Gastroesophageal sphincter (tissue), 4 donors: ENCODE measurements at regions not wholly inside any gene's neighbourhood (a gene's known extent, or its start where the extent isn't known, plus 50 kb on each side); places are given as distances from the start of the nearest gene placed in this dataset.
A peak's percentile ranks its signal among the peaks of the same experiment; 100 is the strongest.

Source experiments
- ATAC-seq: fragments of 150-250 bp; one replicate; pipeline ENCODE4 v1.9.1; 2016; ENCODE audit warnings: mild to moderate bottlenecking, moderate library complexity
- H3K27ac ChIP-seq, 4 donors: fragments of 200-600 bp; sonication (generic) in 3 of 4; 1 replicate in 3 of 4; 2 replicates in 1 of 4; pipeline ENCODE4 v1.5.1; 2016 to 2019
- H3K27me3 ChIP-seq: fragments of 200-600 bp; sonication (generic); one replicate; pipeline ENCODE4 v1.5.1; 2019
- H3K36me3 ChIP-seq, 2 donors: fragments of 200-600 bp; sonication (generic); one replicate each; pipeline ENCODE4 v1.5.1; 2019; ENCODE audit warnings: control low read depth in 1 of 2
- H3K4me1 ChIP-seq, 3 donors: fragments of 200-600 bp; sonication (generic); 1 replicate in 2 of 3; 2 replicates in 1 of 3; pipeline ENCODE4 v1.5.1; 2016 to 2019; ENCODE audit warnings: control low read depth in 2 of 3
- H3K4me3 ChIP-seq, 2 donors: fragments of 200-600 bp; sonication (generic); one replicate each; pipeline ENCODE4 v1.5.1; 2019; ENCODE audit warnings: mild to moderate bottlenecking in 1 of 2, moderate library complexity in 1 of 2
- H3K9me3 ChIP-seq, 3 donors: fragments of 200-600 bp; sonication (generic); one replicate each; pipeline ENCODE4 v1.5.1; 2017 to 2019; ENCODE audit warnings: control low read depth in 2 of 3
- CTCF ChIP-seq, 4 experiments: fragments of 200-600 bp in 2 of 4; fragments of 450-650 bp in 2 of 4; sonication (generic) in 1 of 4; IDR thresholded peaks; one replicate each; pipeline ENCODE4 v1.5.1; 2017 to 2019; ENCODE audit warnings: antibody characterized with exemption in 4 of 4, mild to moderate bottlenecking in 2 of 4, moderate library complexity in 2 of 4
- EP300 ChIP-seq: sonication (generic); formaldehyde crosslinking; IDR thresholded peaks from one replicate; pipeline ENCODE4 v1.6.1; 2017; ENCODE audit warnings: antibody characterized with exemption, mild to moderate bottlenecking
- POLR2A ChIP-seq, 2 donors: fragments of 450-650 bp; IDR thresholded peaks; one replicate each; pipeline ENCODE4 v1.6.1; 2017; ENCODE audit warnings: antibody characterized with exemption in 2 of 2, mild to moderate bottlenecking in 2 of 2, moderate library complexity in 1 of 2
- POLR2AphosphoS5 ChIP-seq: sonication (generic); formaldehyde crosslinking; IDR thresholded peaks from one replicate; pipeline ENCODE4 v1.6.1; 2017; ENCODE audit warnings: antibody characterized with exemption
- WGBS, 2 donors: methylation state at CpG; one replicate each; pipeline ENCODE4 v1.1.5; 2018; ENCODE audit warnings: low coverage in 1 of 2; 5-methylcytosine and 5-hydroxymethylcytosine counted together

- Histone ChIP-seq H3K4me1 (no peaks in the 10 kb centered on the region), H3K9me3 (no peaks in the 10 kb centered on the region), H3K27me3 (no peaks in the 10 kb centered on the region), H3K36me3 (no peaks in the 10 kb centered on the region), H3K4me3 (no peak overlapping the region), H3K27ac (no peak overlapping the region)
- ATAC-seq = no peak
- peak; percentile 71 to 83 (median 76) for TF ChIP-seq CTCF (IDR thresholded peaks at IDR 0.05)
- TF ChIP-seq POLR2A (IDR thresholded peaks at IDR 0.05) = no peak
- WGBS, 2 donors = 58 to 64% methylated on average over 4 to 5 of the region's 6 CpGs
Measured at GRCh38 chr3:109731639-109732473, 394.5 kb upstream of the DPPA4 start.

- 34 to 59% methylated on average over 3 of the region's 3 CpGs for WGBS, 2 donors
- H3K4me3 ChIP-seq = no peak overlapping the region
- TF ChIP-seq POLR2A (IDR thresholded peaks at IDR 0.05) (no peak), EP300 (no peak), CTCF (IDR thresholded peaks at IDR 0.05) (no peak), POLR2AphosphoS5 (no peak)
Measured at GRCh38 chr3:109743981-109744380, 406.6 kb upstream of the DPPA4 start.

GRCh38 chr3:109772520-109772919 lies 435.2 kb upstream of the DPPA4 start:
- H3K4me3 ChIP-seq = no peak overlapping the region
- no peak overlapping the region for H3K27ac ChIP-seq
- H3K4me1 ChIP-seq = no peaks in the 10 kb centered on the region
- H3K27me3 ChIP-seq = no peaks in the 10 kb centered on the region
- H3K9me3 ChIP-seq = no peaks in the 10 kb centered on the region
- H3K36me3 ChIP-seq = no peaks in the 10 kb centered on the region
- WGBS, 2 donors = 78 to 87% methylated on average over 5 of the region's 5 CpGs
- TF ChIP-seq EP300 = no peak
- TF ChIP-seq POLR2A (IDR thresholded peaks at IDR 0.05) = no peak
- TF ChIP-seq POLR2AphosphoS5 = no peak
- no peak for TF ChIP-seq CTCF (IDR thresholded peaks at IDR 0.05)
- no peak for ATAC-seq

More at GRCh38 chr3:109743981-109744380, 406.6 kb upstream of the DPPA4 start:
- Histone ChIP-seq H3K4me1 (no peaks in the 10 kb centered on the region), H3K27me3 (no peaks in the 10 kb centered on the region), H3K27ac (no peak overlapping the region), H3K9me3 (no peaks in the 10 kb centered on the region), H3K36me3 (no peaks in the 10 kb centered on the region)
- no peak for ATAC-seq

- Histone ChIP-seq H3K4me1 (no peaks in the 10 kb centered on the region), H3K27me3 (no peaks in the 10 kb centered on the region), H3K9me3 (peaks cover 0 to 12% (median 0%) of the 10 kb centered on the region in 3 donors), H3K4me3 (no peak overlapping the region), H3K36me3 (no peaks in the 10 kb centered on the region), H3K27ac (no peak overlapping the region)
- 70% methylated on average over 2 of the region's 2 CpGs for WGBS, 2 donors
- ATAC-seq = no peak
- TF ChIP-seq POLR2A (IDR thresholded peaks at IDR 0.05) (no peak), CTCF (IDR thresholded peaks at IDR 0.05) (no peak), POLR2AphosphoS5 (no peak), EP300 (no peak)
Measured at GRCh38 chr3:109774108-109774507, 436.8 kb upstream of the DPPA4 start.

- no peak overlapping the region for H3K27ac ChIP-seq
- H3K36me3 ChIP-seq = no peaks in the 10 kb centered on the region
- no peak overlapping the region for H3K4me3 ChIP-seq
- TF ChIP-seq EP300 (no peak), POLR2A (IDR thresholded peaks at IDR 0.05) (no peak), CTCF (IDR thresholded peaks at IDR 0.05) (no peak), POLR2AphosphoS5 (no peak)
- no peak for ATAC-seq
- whole genome bisulfite sequencing, 2 donors = 40% methylated on average over 1 of the region's 1 CpG; no CpG with 5 or more reads in 1 of the 2 donors
- H3K4me1 ChIP-seq = no peaks in the 10 kb centered on the region
- H3K9me3 ChIP-seq = peaks cover 0 to 7% (median 0%) of the 10 kb centered on the region in 3 donors
- H3K27me3 ChIP-seq = no peaks in the 10 kb centered on the region
Measured at GRCh38 chr3:109784285-109784684, 446.9 kb upstream of the DPPA4 start.
